NCI-H2171 treated with DMSO at 0.1 percent for 48 hours (cell line): ENCODE measurements at regions not wholly inside any gene's neighbourhood (a gene's known extent, or its start where the extent isn't known, plus 50 kb on each side); places are given as distances from the start of the nearest gene placed in this dataset.
A peak's percentile ranks its signal among the peaks of the same experiment; 100 is the strongest.

Experiments used
- DNase-seq: peaks from one replicate; lab custom pipeline; 2025; lab: John Stamatoyannopoulos, UW

- DNase-seq = no peak
Observed at GRCh38 chr4:11532138-11532537, 103.4 kb upstream of the HS3ST1 start.

DNA sequence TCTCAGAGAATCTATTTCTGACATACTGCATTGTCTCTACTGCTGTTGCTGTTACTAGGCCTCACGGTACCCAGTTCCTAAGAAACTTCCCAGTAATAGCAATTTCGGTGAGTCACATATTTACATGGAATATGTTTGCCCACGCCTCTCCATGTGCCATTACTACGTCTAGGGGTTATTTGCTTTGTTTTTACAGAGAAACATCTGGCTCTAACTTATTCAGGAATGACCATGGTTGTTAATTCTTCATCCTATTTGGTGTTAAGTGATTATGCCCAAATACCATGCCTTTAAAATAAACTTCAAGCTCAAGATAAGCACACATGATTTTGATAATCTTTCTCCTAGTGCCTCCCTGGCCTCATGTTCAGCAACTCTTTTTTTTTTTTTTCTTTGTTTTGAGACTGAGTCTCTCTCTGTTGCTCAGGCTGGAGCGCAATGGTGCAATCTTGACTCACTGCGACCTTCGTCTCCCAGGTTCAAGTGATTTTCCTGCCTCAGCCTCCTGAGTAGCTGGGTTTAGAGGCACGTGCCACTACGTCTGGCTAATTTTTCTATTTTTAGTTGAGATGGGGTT is 101.0 kb upstream of the HS3ST1 start:
- no peak for DNase-seq

DNA sequence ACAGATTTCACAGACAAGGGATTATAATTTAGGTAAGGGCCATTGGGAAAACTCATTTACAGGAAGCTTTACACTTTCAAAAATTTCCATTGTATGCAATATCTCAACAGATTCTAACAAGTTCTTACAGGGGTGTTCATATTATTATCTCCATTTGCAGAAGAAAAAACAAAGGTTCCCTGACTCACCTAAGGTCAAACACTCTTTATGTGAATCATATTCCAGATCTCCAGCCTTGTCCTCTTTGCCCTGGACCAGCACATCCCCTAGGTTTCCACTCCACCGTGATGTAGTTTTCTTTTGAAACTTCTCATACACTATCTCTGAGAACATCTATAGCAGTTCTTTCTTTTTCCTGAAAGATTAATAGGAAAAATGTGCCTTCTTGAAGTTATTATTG is 96.4 kb upstream of the HS3ST1 start:
- no peak for DNase-seq

GRCh38 chr4:11518754-11519153 is 90.1 kb upstream of the HS3ST1 start:
- DNase-seq = no peak

GRCh38 chr4:11514779-11515419 is 86.2 kb upstream of the HS3ST1 start:
- DNase-seq = no peak

DNA sequence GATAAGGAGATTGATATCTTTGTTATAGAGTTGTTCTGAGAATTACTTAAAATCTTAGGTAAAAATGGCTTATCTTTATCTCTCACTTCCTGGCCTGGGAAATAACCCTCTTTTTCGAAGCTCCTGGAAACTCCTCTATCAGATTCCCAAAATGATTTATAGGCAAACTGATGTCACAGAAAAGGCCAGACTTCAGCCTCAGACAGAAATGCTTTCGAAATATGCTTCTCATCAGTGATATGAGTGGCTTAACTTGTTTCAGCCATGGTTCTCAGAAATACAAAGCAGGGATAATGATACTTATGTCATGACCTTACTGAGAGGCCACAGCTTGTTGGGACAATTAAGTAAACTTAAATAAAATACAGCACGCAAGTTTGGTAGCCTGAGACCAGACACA is 85.3 kb upstream of the HS3ST1 start:
- DNase-seq = no peak

DNA sequence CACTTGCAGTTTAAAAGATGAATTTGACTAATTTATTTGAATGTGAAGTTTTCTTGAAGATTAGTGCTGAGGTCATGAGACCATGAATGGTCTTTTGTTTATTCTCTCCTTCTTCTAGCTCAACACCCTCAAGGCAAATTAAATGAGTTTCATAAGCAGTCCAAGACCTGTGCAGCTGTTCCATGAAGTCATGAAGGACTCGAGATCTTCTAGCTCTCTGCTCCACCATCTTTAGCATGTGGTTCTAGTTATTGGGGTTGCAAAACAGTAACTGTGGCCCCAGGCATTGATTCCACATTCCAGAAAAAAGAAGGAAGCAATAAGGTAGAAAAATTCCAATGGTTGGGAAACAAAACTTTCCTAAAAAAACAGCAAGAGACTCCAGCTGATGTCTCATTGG is 84.2 kb upstream of the HS3ST1 start:
- DNase-seq = no peak

DNA sequence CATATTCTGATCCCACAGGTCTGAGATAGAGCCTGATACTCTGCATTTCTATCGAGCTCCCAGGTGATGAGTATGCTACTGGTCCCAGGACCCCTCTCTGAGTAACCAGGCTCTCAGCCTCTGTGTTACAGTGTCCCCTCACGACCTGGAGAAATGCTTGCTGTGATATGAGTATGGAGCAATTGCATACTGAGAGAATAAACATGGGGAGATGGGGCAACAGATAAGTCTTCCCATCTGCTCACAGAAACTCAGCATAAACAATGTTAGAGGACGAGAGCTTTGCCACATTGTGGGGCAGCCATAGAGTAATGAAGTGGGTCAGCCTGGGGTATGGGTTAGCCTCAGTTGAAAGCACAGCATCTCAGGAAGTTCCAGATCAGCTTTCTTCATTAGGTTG is 82.6 kb upstream of the HS3ST1 start:
- no peak for DNase-seq

- DNase-seq = no peak
Observed at GRCh38 chr4:11507920-11508319, 79.2 kb upstream of the HS3ST1 start.

- DNase-seq = no peak
Observed at GRCh38 chr4:11506194-11506593, 77.5 kb upstream of the HS3ST1 start.

GRCh38 chr4:11505221-11505971 is 76.7 kb upstream of the HS3ST1 start:
- DNase-seq = no peak

- peak; percentile 49 for DNase-seq
Observed at GRCh38 chr4:11503166-11503565, 74.5 kb upstream of the HS3ST1 start.

DNA sequence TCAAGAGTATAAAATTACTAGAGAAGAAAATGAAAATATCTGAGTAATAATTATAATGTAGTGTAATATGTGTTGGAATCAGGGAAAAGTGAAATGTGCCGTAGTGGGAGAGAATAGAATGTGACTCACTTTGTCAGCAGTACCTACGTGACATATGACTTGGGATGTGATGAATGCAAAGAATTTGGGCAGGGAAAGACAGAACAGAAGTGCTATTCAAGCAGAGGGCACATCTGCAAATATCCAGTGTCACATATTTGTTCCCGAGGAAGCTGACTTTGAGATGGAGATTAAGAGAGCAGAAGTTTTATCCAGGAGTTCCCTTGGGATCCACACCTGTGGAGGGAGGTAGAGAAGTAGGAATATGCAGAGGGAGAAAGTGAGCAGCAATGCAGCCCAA is 69.3 kb upstream of the HS3ST1 start:
- no peak for DNase-seq

DNA sequence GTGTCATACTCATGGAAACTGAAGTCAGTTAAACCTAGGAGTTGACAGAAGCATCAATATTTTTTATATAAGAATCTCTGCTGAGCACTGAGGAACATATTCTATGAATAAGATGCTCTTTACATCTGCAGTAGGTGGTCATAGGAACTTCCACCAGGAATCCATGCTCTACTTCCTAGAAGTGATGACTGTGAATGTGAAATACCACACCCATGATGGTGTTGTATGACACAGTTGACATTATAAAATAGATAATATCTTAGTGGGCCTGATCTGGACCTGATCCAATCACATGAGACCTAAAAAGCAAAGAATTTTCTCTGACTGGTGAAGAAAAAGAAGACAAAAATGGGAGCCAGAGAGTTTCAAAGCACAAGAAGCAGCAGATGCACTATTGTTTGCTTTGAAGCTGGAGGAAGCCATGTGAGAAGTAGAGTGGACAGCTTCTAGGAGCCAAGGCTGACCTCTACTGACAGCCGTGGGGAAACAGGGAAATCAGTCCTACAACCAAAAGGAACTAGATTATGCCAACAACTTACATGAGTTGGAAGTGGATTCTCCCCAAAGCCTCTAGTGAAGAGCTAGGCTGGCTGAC is 68.6 kb upstream of the HS3ST1 start:
- DNase-seq = no peak

- no peak for DNase-seq
Observed at GRCh38 chr4:11496351-11496829, 67.7 kb upstream of the HS3ST1 start.

GRCh38 chr4:11495818-11496217 is 67.1 kb upstream of the HS3ST1 start:
- DNase-seq = no peak

- no peak for DNase-seq
Observed at GRCh38 chr4:11495291-11495690, 66.6 kb upstream of the HS3ST1 start.

DNA sequence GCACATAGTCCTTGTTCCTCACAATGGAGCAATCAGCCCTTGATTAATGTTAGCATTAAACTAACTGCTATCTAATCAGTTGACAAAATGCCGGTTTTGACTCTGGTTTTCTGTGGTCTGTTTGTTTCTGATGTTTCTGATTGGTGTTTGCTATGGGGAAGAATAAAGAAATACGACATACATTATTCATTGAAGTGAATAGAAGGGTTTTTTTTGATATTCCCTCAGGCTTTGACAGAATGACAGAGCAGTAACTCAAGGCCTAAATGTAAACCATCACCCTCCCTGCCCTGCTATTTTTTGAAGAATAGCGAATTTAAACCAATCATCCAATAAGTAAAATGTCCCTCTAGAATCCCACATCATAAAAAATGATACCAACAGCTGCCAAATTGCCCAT is 65.5 kb upstream of the HS3ST1 start:
- DNase-seq = no peak

DNA sequence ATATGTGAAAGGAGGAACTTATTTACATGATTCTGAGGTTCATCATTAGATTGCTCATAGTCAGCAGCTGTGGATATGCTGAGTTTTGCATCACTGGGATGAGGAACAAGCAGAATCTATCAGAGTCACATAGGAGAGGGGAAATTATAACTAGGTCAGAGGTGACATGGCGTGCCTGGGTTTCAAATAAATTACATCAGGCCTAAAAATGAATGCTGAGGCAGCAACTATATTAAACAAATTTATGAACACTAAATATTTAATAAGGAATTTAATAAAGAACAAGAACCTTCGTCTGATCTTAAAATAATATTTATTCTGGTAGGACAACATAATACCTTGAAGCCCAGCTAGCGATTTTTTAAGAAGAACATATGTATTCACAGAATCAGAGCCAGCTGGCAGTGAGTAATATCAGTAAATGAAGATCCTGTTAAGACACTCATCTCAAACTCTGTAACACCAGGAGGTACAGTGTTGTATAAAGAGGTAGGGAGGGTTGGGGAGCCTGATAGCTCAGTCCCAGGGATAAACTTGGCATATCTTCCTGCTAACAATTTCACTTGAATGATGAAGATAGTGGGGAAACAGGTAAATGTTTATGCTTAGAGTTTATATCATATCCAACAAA is 60.9 kb upstream of the HS3ST1 start:
- DNase-seq = peak; percentile 9

GRCh38 chr4:11488657-11489452 is 60.2 kb upstream of the HS3ST1 start:
- DNase-seq = no peak

- peak; percentile 55 for DNase-seq
Observed at GRCh38 chr4:11487868-11488544, 59.3 kb upstream of the HS3ST1 start.
